HG03060 (cell line): ENCODE measurements at regions not wholly inside any gene's neighbourhood (a gene's known extent, or its start where the extent isn't known, plus 50 kb on each side); places are given as distances from the start of the nearest gene placed in this dataset.

Experiments used
- ATAC-seq: cut with Tn5 transposase; IDR thresholded peaks from one replicate; pipeline ENCODE4 v1.9.1; 2021; ENCODE audit warnings: low read depth, moderate number of reproducible peaks; ENCODE audit not compliant: unreplicated experiment

GRCh38 chr21:14871861-14872260 is 192.9 kb downstream of the NRIP1 start:
- ATAC-seq, result no peak

GRCh38 chr21:14870853-14871149 is 194.0 kb downstream of the NRIP1 start:
- ATAC-seq, result no peak

GRCh38 chr21:14869984-14870852 is 194.6 kb downstream of the NRIP1 start:
- ATAC-seq, result peak; percentile 39

- no peak for ATAC-seq
Observed at GRCh38 chr21:14866859-14867765, 197.7 kb downstream of the NRIP1 start.

GRCh38 chr21:14864211-14865021 is 200.4 kb downstream of the NRIP1 start:
- ATAC-seq, result peak; percentile 48

- no peak for ATAC-seq
Observed at GRCh38 chr21:14863745-14864210, 201.0 kb downstream of the NRIP1 start.

GRCh38 chr21:14862794-14863720 is 201.7 kb downstream of the NRIP1 start:
- ATAC-seq, result no peak

- no peak for ATAC-seq
Observed at GRCh38 chr21:14858311-14858710, 206.5 kb downstream of the NRIP1 start.

GRCh38 chr21:14857529-14857928 is 207.3 kb downstream of the NRIP1 start:
- ATAC-seq, result no peak

GRCh38 chr21:14850394-14850793 is 214.4 kb downstream of the NRIP1 start:
- no peak for ATAC-seq

- no peak for ATAC-seq
Observed at GRCh38 chr21:14846621-14847020, 218.2 kb downstream of the NRIP1 start.

- ATAC-seq, result no peak
Observed at GRCh38 chr21:14844001-14844400, 220.8 kb downstream of the NRIP1 start.

- ATAC-seq, result no peak
Observed at GRCh38 chr21:14842601-14843000, 222.2 kb downstream of the NRIP1 start.

- ATAC-seq, result no peak
Observed at GRCh38 chr21:14841511-14842472, 223.0 kb downstream of the NRIP1 start.

GRCh38 chr21:14838400-14838799 is 226.4 kb downstream of the NRIP1 start:
- ATAC-seq, result no peak

GRCh38 chr21:14836950-14837349 is 227.8 kb downstream of the NRIP1 start:
- no peak for ATAC-seq

- ATAC-seq, result no peak
Observed at GRCh38 chr21:14833666-14834351, 231.0 kb downstream of the NRIP1 start.

- no peak for ATAC-seq
Observed at GRCh38 chr21:14833241-14833640, 231.6 kb downstream of the NRIP1 start.
